Ramos (cell line): ENCODE measurements at regions not wholly inside any gene's neighbourhood (a gene's known extent, or its start where the extent isn't known, plus 50 kb on each side); places are given as distances from the start of the nearest gene placed in this dataset.

Source experiments
- in situ Hi-C: fragments of 300-500 bp; cut with MboI; formaldehyde crosslinking; loops from one replicate; pipeline ENCODE4 v1.14.3; 2022; ENCODE audit warnings: low sequenced_read_pairs; ENCODE audit not compliant: unreplicated experiment

- in situ Hi-C loops, result no loop called here
Observed at GRCh38 chr13:68110178-68110768, 880.1 kb upstream of the PCDH9 start.

- in situ Hi-C loops, result no loop called here
Observed at GRCh38 chr13:68107667-68108066, 877.5 kb upstream of the PCDH9 start.

- in situ Hi-C loops, result no loop called here
Observed at GRCh38 chr13:68099631-68100030, 869.5 kb upstream of the PCDH9 start.

GRCh38 chr13:68081061-68081460, 850.9 kb upstream of the PCDH9 start:
- in situ Hi-C loops, result no loop called here

- in situ Hi-C loops, result no loop called here
Observed at GRCh38 chr13:68078874-68079273, 848.7 kb upstream of the PCDH9 start.

- in situ Hi-C loops, result no loop called here
Observed at GRCh38 chr13:68078469-68078868, 848.3 kb upstream of the PCDH9 start.

- in situ Hi-C loops, result no loop called here
Observed at GRCh38 chr13:68076046-68076445, 845.9 kb upstream of the PCDH9 start.

GRCh38 chr13:68066879-68067513, 836.9 kb upstream of the PCDH9 start:
- in situ Hi-C loops, result no loop called here

- in situ Hi-C loops, result no loop called here
Observed at GRCh38 chr13:68064001-68064770, 834.0 kb upstream of the PCDH9 start.

- in situ Hi-C loops, result no loop called here
Observed at GRCh38 chr13:68063181-68063580, 833.0 kb upstream of the PCDH9 start.

GRCh38 chr13:68057836-68058235, 827.7 kb upstream of the PCDH9 start:
- in situ Hi-C loops, result no loop called here

- in situ Hi-C loops, result no loop called here
Observed at GRCh38 chr13:68056816-68057710, 826.9 kb upstream of the PCDH9 start.

GRCh38 chr13:68051910-68052309, 821.8 kb upstream of the PCDH9 start:
- in situ Hi-C loops, result no loop called here

- in situ Hi-C loops, result no loop called here
Observed at GRCh38 chr13:68050761-68051160, 820.6 kb upstream of the PCDH9 start.

GRCh38 chr13:68048802-68049359, 818.7 kb upstream of the PCDH9 start:
- in situ Hi-C loops, result no loop called here

- in situ Hi-C loops, result no loop called here
Observed at GRCh38 chr13:68047889-68048288, 817.8 kb upstream of the PCDH9 start.

GRCh38 chr13:68046903-68047302, 816.8 kb upstream of the PCDH9 start:
- in situ Hi-C loops, result no loop called here

- in situ Hi-C loops, result no loop called here
Observed at GRCh38 chr13:68030152-68030809, 800.1 kb upstream of the PCDH9 start.

GRCh38 chr13:68028701-68029100, 798.6 kb upstream of the PCDH9 start:
- in situ Hi-C loops, result no loop called here

- in situ Hi-C loops, result no loop called here
Observed at GRCh38 chr13:68027306-68027705, 797.2 kb upstream of the PCDH9 start.
